ENCODE measurements at regions not wholly inside any gene's neighbourhood (a gene's known extent, or its start where the extent isn't known, plus 50 kb on each side); places are given as distances from the start of the nearest gene placed in this dataset.

DNA sequence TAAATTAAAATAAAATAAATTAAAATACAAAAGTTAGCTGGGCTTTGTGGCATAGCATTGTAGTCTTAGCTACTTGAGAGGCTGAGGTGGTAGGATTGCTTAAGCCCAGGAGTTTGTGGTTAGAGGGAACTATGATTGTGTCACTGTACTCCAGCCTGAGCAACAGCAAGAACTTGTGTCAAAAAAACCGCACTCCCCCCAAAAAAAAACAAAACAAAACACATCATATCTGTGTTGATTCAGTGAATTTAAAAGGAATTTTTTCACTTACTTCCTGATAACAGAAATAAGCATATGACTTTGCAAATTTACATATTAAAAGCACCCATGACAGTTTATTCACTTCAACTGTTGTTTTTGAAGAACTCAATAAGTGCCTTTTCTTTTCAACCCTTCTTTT is 68.1 kb upstream of the PELI1 start:
- TF ChIP-seq, protein P1, sequence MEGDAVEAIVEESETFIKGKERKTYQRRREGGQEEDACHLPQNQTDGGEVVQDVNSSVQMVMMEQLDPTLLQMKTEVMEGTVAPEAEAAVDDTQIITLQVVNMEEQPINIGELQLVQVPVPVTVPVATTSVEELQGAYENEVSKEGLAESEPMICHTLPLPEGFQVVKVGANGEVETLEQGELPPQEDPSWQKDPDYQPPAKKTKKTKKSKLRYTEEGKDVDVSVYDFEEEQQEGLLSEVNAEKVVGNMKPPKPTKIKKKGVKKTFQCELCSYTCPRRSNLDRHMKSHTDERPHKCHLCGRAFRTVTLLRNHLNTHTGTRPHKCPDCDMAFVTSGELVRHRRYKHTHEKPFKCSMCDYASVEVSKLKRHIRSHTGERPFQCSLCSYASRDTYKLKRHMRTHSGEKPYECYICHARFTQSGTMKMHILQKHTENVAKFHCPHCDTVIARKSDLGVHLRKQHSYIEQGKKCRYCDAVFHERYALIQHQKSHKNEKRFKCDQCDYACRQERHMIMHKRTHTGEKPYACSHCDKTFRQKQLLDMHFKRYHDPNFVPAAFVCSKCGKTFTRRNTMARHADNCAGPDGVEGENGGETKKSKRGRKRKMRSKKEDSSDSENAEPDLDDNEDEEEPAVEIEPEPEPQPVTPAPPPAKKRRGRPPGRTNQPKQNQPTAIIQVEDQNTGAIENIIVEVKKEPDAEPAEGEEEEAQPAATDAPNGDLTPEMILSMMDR (conservative IDR thresholded peaks at IDR 0.05), result no peak
- peak overlapping the region; percentile 27 for H3K27ac Mint-ChIP-seq
- H3K9me3 Mint-ChIP-seq, result peaks cover 3% of the 10 kb centered on the region
- peaks cover 31% of the 10 kb centered on the region for H3K4me1 Mint-ChIP-seq (ENCODE audit: unreplicated experiment)
- no peaks in the 10 kb centered on the region for H3K36me3 Mint-ChIP-seq
- DNase-seq (ENCODE audit: extremely low spot score, unreplicated experiment), result no peak
- H3K27me3 Mint-ChIP-seq, result no peaks in the 10 kb centered on the region
- H3K4me3 Mint-ChIP-seq, result no peak overlapping the region

DNA sequence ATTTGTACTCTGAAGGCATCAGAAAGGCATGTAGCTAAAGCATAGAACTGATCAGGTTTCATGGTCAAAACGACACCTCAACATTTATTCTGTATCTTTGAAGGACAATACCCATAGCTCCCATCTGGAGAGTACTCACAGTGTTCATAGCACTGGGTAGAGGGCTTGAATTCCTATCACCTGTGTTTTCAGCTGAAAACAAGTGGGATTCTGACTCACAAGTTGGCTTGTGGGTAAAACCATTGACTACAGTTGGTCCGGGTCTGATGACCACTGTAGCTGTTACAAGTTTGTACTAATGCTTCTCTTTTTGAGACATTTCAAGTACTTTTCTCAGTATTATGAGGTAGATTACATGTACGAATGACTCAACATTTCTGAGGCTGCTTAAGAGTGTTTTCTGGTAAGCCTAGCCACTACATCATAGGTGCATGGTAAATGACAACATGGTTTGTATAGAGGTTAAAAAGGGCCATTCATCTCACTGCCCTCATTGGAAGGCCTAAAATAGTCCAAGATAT is 68.6 kb upstream of the PELI1 start:
- Mint-ChIP-seq H3K27me3 (no peaks in the 10 kb centered on the region), H3K36me3 (no peaks in the 10 kb centered on the region), H3K4me1 (ENCODE audit: unreplicated experiment) (peaks cover 31% of the 10 kb centered on the region), H3K9me3 (peaks cover 3% of the 10 kb centered on the region), H3K4me3 (peak overlapping the region; percentile 29), H3K27ac (peak overlapping the region; percentile 70)
- no peak for DNase-seq (ENCODE audit: extremely low spot score, unreplicated experiment)
- TF ChIP-seq, protein P1 (conservative IDR thresholded peaks at IDR 0.05), result no peak

DNA sequence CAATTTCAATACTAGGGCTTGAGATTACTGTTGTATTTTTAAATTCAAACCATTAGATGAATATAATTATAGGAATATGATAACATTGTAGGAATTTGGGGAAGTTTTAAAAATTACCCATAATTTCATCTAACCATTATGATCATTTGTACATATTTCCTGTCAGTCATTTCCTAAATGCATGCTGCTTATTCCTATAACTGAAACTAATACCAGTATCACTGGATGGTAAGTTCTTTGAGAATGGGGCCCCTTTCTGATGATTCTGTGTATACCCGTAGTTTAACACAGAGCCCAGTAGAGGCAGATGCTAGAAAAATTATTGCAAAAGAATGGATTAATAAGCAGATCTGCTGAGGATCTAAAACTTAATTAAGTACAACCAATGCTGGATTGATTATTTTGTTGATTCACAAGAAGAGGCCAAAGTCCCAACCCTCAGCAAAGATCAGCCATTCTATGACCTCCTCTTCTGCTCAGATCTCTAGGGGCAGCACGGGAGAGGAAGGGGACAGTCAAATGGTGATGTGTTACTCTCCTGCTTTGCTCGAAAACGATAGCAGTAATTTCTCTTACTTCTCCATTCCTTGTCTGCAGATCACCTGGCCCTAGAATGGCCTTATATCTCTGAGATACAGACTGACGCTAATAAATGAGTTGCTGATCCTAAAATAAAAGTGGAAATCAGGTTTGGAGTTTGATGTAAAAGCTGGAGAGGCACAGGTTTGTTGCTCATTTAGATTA is 69.5 kb upstream of the PELI1 start:
- Mint-ChIP-seq H3K9me3 (peaks cover 3% of the 10 kb centered on the region), H3K27ac (peak overlapping the region; percentile 92)
- TF ChIP-seq, protein P1 (conservative IDR thresholded peaks at IDR 0.05), result no peak

DNA sequence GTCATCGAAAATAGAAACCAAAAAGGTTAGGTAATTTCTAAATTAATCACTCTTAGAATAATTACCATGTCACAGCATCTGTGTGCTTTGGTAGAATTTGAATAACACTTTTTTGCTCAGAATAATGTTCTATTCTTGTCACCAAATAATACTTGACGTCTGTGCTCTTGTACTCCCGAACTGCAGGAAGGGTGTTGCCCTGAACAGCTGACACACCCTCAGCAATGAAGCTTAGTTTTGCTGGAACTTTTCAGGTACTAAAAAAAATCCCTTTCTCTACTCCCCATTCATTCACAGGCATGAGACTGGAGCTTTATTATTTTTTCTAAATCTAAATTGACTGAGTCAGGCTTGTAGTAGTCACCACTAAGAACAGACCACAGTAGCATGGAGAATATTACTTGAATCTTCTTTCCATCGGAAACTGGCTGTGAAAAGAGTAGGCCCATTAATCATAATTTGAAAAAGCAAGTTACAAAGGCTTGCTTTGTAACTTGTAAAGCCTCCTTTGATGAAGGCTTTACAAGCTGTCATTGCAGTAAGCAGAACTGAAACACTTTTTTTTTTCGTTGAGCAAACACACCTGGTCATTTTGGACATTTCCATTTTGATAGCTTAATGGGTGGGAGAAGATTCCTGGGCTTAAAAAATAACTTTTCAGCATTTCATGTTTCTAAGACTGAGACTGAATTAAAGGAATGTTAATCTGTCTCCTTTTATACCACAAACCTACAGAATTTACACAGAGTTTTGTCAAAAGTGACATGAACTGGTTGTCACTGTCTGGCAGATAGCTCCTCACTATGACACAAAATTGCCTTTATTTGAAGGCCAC is 70.3 kb upstream of the PELI1 start:
- TF ChIP-seq, protein P1 (conservative IDR thresholded peaks at IDR 0.05), result no peak
- Mint-ChIP-seq H3K27me3 (no peaks in the 10 kb centered on the region), H3K36me3 (no peaks in the 10 kb centered on the region), H3K4me3 (peak overlapping the region; percentile 50), H3K4me1 (ENCODE audit: unreplicated experiment) (peaks cover 31% of the 10 kb centered on the region), H3K27ac (peak overlapping the region; percentile 92), H3K9me3 (peaks cover 3% of the 10 kb centered on the region)
- no peak for DNase-seq (ENCODE audit: extremely low spot score, unreplicated experiment)

More for the DNA sequence above, 69.5 kb upstream of the PELI1 start:
- Mint-ChIP-seq H3K4me1 (ENCODE audit: unreplicated experiment) (peaks cover 31% of the 10 kb centered on the region), H3K4me3 (no peak overlapping the region), H3K36me3 (no peaks in the 10 kb centered on the region), H3K27me3 (no peaks in the 10 kb centered on the region)
- DNase-seq (ENCODE audit: extremely low spot score, unreplicated experiment), result no peak

DNA sequence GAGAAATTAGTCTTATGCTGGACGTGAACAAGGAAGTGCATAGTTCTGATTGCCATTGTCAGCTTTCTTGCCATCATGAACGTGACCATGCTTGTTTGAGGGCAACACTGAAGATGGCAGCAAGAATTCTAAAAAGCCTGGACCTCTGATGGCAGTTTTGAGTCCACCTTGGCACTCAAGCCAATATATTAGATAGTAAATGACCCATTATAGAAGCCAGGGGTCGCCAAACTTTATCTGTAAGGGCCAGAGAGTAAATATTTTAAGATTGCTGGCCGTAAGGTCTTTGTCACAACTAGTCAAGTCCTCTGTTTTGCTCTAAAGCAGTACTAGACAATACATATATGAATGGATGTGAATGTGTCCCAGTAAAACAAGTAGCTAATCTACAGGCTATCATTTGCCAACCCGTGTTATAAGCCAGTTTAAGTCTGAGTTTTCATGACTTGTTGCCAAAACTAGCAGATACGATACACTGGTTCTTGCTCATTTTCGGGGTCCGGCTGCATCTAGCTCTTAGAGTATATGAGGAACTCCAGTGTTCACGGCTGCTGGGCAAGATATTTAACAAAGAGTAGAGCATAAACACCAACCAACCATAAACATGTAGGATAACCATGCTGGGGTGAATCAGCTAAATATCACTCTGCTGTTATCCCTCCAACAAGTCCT is 73.1 kb upstream of the PELI1 start:
- TF ChIP-seq, protein P1 (conservative IDR thresholded peaks at IDR 0.05), result no peak
- no peak for DNase-seq (ENCODE audit: extremely low spot score, unreplicated experiment)
- Mint-ChIP-seq H3K27me3 (no peaks in the 10 kb centered on the region), H3K9me3 (no peaks in the 10 kb centered on the region), H3K4me1 (ENCODE audit: unreplicated experiment) (peaks cover 43% of the 10 kb centered on the region), H3K36me3 (no peaks in the 10 kb centered on the region), H3K4me3 (no peak overlapping the region), H3K27ac (no peak overlapping the region)

Measured in type B pancreatic cell (in vitro differentiated cells).